PC-9 (cell line): ENCODE measurements at regions not wholly inside any gene's neighbourhood (a gene's known extent, or its start where the extent isn't known, plus 50 kb on each side); places are given as distances from the start of the nearest gene placed in this dataset.

Source experiments
- BruUV-seq: library from RNA; stranded (reverse); fragments of 400-500 nt; replicated peaks from 2 replicates; lab custom pipeline; 2021; lab: Mats Ljungman, UMichigan
- CTCF ChIA-PET: fragments of 300-600 bp; sonication (Branson Sonifier 250); formaldehyde crosslinking; loops from one replicate; lab custom pipeline; 2022; ENCODE audit warnings: antibody characterized with exemption; lab: Charles Lee
- POLR2A ChIA-PET: fragments of 300-600 bp; sonication (Branson Sonifier 250); formaldehyde crosslinking; loops from one replicate; lab custom pipeline; 2022; ENCODE audit warnings: antibody characterized with exemption; ENCODE audit not compliant: unreplicated experiment; lab: Charles Lee
- DNase-seq, 2 experiments: peaks; one replicate each; pipeline versions ENCODE4 v3.0.0 to v3.0.0-alpha.2; 2015 to 2022; ENCODE audit warnings: mixed read lengths in 1 of 2
- H2AFZ ChIP-seq: fragments of 200-600 bp; sonication (generic); 2 replicates; pipeline ENCODE4 v1.8.1; 2017; ENCODE audit warnings: antibody characterized with exemption
- H3F3A ChIP-seq: fragments of 200-600 bp; sonication (generic); 2 replicates; pipeline ENCODE4 v1.8.1; 2017; ENCODE audit warnings: antibody characterized with exemption, mild to moderate bottlenecking, low read depth; ENCODE audit not compliant: insufficient read depth
- H3K27ac ChIP-seq: fragments of 200-600 bp; sonication (generic); 2 replicates; pipeline ENCODE4 v1.6.1; 2016; ENCODE audit warnings: mixed run types
- H3K27me3 ChIP-seq: fragments of 200-600 bp; sonication (generic); 2 replicates; pipeline ENCODE4 v1.6.1; 2016; ENCODE audit warnings: low read depth, mixed run types; ENCODE audit not compliant: insufficient read depth
- H3K36me3 ChIP-seq: fragments of 200-600 bp; sonication (generic); 2 replicates; pipeline ENCODE4 v1.6.1; 2016; ENCODE audit warnings: low read depth, mixed run types
- H3K4me1 ChIP-seq: fragments of 200-600 bp; sonication (generic); replicated peaks from 2 replicates; pipeline ENCODE4 v1.6.1; 2016; ENCODE audit warnings: mixed run types; ENCODE audit not compliant: insufficient read depth
- H3K4me2 ChIP-seq: fragments of 200-600 bp; sonication (generic); 2 replicates; pipeline ENCODE4 v1.6.1; 2017; ENCODE audit warnings: mixed run types
- H3K4me3 ChIP-seq: fragments of 200-600 bp; sonication (generic); 2 replicates; pipeline ENCODE4 v1.6.1; 2016; ENCODE audit warnings: mixed run types
- H3K79me2 ChIP-seq: fragments of 200-600 bp; sonication (generic); 2 replicates; pipeline ENCODE4 v1.6.1; 2017; ENCODE audit warnings: low read depth, mixed run types
- H3K9me2 ChIP-seq: fragments of 200-600 bp; sonication (generic); 2 replicates; pipeline ENCODE4 v1.8.1; 2017; ENCODE audit warnings: mild to moderate bottlenecking; ENCODE audit not compliant: insufficient read depth
- H3K9me3 ChIP-seq: fragments of 200-600 bp; sonication (generic); 2 replicates; pipeline ENCODE4 v1.8.1; 2016; ENCODE audit warnings: low read depth; ENCODE audit not compliant: insufficient read depth
- H4K20me1 ChIP-seq: fragments of 200-600 bp; sonication (generic); 2 replicates; pipeline ENCODE4 v1.8.1; 2017; ENCODE audit not compliant: insufficient read depth
- CTCF ChIP-seq: fragments of 200-600 bp; sonication (generic); conservative IDR thresholded peaks from 2 replicates; pipeline ENCODE4 v1.6.1; 2017; ENCODE audit warnings: mixed run types, antibody characterized with exemption, mild to moderate bottlenecking, moderate library complexity
- EZH2 ChIP-seq: fragments of 200-600 bp; sonication (generic); IDR thresholded peaks from 2 replicates; pipeline ENCODE4 v1.8.0; 2017; ENCODE audit warnings: antibody characterized with exemption, low read depth
- intact Hi-C: fragments of 100-400 bp; cut with micrococcal nuclease; formaldehyde crosslinking; loops from one replicate; pipeline ENCODE4 v1.10.0; 2022; ENCODE audit not compliant: unreplicated experiment

GRCh38 chrX:71000139-71000538 is 68.0 kb downstream of the SNX12 start:
- no peaks in the 10 kb centered on the region for H4K20me1 ChIP-seq
- H3K79me2 ChIP-seq = no peaks in the 10 kb centered on the region
- H3K27me3 ChIP-seq = no peaks in the 10 kb centered on the region
- no peaks in the 10 kb centered on the region for H3K9me3 ChIP-seq
- H3K27ac ChIP-seq = no peak overlapping the region
- H3K36me3 ChIP-seq = no peaks in the 10 kb centered on the region
- no peak for TF ChIP-seq CTCF
- TF ChIP-seq EZH2 = no peak
- H2AFZ ChIP-seq = no peak overlapping the region
- no peak overlapping the region for H3K4me3 ChIP-seq
- no peak for DNase-seq
- CTCF ChIA-PET = no interaction called here
- no peaks in the 10 kb centered on the region for H3K9me2 ChIP-seq
- intact Hi-C loops = no loop called here
- H3K4me2 ChIP-seq = no peak overlapping the region
- H3F3A ChIP-seq = no peaks in the 10 kb centered on the region
- no TSS peak for BruUV-seq
- H3K4me1 ChIP-seq = no peaks in the 10 kb centered on the region
- POLR2A ChIA-PET = no interaction called here

- no peak for TF ChIP-seq EZH2
- peak; percentile 42; the same call in 1 of the 2 replicates for TF ChIP-seq CTCF
- ChIA-PET CTCF (interaction anchor here (0.5 kb wide), 1 partner anchor 865 kb away, joined by 9 read pairs; the partner anchor contains the start of gene IGBP1), POLR2A (no interaction called here)
- intact Hi-C loops = loop anchor here (1.0 kb wide), 1 partner anchor 181 kb away; no protein-coding TSS in a partner anchor
- no peaks in the 10 kb centered on the region for H3K79me2 ChIP-seq
- no peak overlapping the region for H3K4me3 ChIP-seq
- no peaks in the 10 kb centered on the region for H3K4me1 ChIP-seq
- H2AFZ ChIP-seq = no peak overlapping the region
- no peaks in the 10 kb centered on the region for H3K9me2 ChIP-seq
- no peaks in the 10 kb centered on the region for H4K20me1 ChIP-seq
- peak in 1 of 2 experiments; percentile 3 for DNase-seq
- no TSS peak for BruUV-seq
- no peak overlapping the region for H3K4me2 ChIP-seq
- no peak overlapping the region for H3K27ac ChIP-seq
- H3K36me3 ChIP-seq = no peaks in the 10 kb centered on the region
- H3F3A ChIP-seq = no peaks in the 10 kb centered on the region
- H3K27me3 ChIP-seq = no peaks in the 10 kb centered on the region
- H3K9me3 ChIP-seq = no peaks in the 10 kb centered on the region
Measured at GRCh38 chrX:70998411-70999027, 67.6 kb upstream of the SLC7A3 start.

- ChIA-PET POLR2A (no interaction called here), CTCF (no interaction called here)
- Histone ChIP-seq H3K27ac (no peak overlapping the region), H3K27me3 (no peaks in the 10 kb centered on the region), H3F3A (no peaks in the 10 kb centered on the region), H3K4me1 (no peaks in the 10 kb centered on the region), H3K9me2 (no peaks in the 10 kb centered on the region), H2AFZ (no peak overlapping the region), H3K36me3 (no peaks in the 10 kb centered on the region), H3K9me3 (no peaks in the 10 kb centered on the region), H3K4me3 (no peak overlapping the region), H3K79me2 (no peaks in the 10 kb centered on the region), H3K4me2 (no peak overlapping the region), H4K20me1 (no peaks in the 10 kb centered on the region)
- TF ChIP-seq CTCF (no peak), EZH2 (no peak)
- DNase-seq = no peak
- intact Hi-C loops = no loop called here
- no TSS peak for BruUV-seq
Measured at GRCh38 chrX:70995338-70995737, 64.4 kb upstream of the SLC7A3 start.
